ENCODE measurements at regions not wholly inside any gene's neighbourhood (a gene's known extent, or its start where the extent isn't known, plus 50 kb on each side); places are given as distances from the start of the nearest gene placed in this dataset.

- no peak for TF ChIP-seq POLR2A (IDR thresholded peaks at IDR 0.05)
- no peak for TF ChIP-seq CTCF (IDR thresholded peaks at IDR 0.05)
These were observed 146.7 kb upstream of the NPY start for GRCh38 chr7:24137338-24137737.
